Thyroid gland (tissue), 4 donors: ENCODE measurements at regions not wholly inside any gene's neighbourhood (a gene's known extent, or its start where the extent isn't known, plus 50 kb on each side); places are given as distances from the start of the nearest gene placed in this dataset.
"Not testable (repeated sequence)": the region's sequence is repeated elsewhere in the genome, so short reads cannot be mapped to it uniquely, and the experiment has no call there.

Source experiments
- POLR2A ChIP-seq, 2 donors: fragments of 450-650 bp; IDR thresholded peaks; one replicate each; pipeline ENCODE4 v1.6.1; 2017; ENCODE audit warnings: antibody characterized with exemption in 2 of 2, mild to moderate bottlenecking in 2 of 2, moderate library complexity in 1 of 2
- TF ChIP-seq, protein P1 (sequence below), 6 experiments: fragments of 200-600 bp in 3 of 6; fragments of 450-650 bp in 3 of 6; sonication (generic) in 3 of 6; IDR thresholded peaks; one replicate each; pipeline ENCODE4 v1.5.1; 2016 to 2019; ENCODE audit warnings: antibody characterized with exemption in 6 of 6, mild to moderate bottlenecking in 2 of 6, inconsistent platforms in 1 of 6, moderate library complexity in 1 of 6

DNA sequence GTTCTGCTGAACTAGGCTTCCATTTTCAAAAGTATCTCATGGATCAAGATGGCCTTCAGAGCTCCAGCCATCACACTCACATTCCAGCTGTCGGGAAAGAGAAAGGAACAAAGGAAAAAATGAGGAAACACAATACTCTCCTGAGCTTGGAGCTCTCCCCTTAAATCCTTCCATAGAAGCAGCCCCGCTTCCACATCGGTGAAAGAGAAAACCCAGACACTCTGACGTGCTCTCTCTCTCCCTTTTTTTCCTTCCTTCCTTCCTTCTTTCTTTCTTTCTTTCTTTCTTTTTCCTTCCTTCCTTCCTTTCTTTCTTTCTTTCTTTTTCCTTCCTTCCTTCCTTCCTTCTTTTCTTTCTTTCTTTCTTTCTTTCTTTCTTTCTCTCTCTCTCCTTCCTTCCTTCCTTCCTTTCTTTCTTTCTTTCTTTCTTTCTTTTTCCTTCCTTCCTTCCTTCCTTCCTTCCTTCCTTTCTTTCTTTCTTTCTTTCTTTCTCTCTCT is 115.3 kb downstream of the TFAP2C start:
- TF ChIP-seq, protein P1, sequence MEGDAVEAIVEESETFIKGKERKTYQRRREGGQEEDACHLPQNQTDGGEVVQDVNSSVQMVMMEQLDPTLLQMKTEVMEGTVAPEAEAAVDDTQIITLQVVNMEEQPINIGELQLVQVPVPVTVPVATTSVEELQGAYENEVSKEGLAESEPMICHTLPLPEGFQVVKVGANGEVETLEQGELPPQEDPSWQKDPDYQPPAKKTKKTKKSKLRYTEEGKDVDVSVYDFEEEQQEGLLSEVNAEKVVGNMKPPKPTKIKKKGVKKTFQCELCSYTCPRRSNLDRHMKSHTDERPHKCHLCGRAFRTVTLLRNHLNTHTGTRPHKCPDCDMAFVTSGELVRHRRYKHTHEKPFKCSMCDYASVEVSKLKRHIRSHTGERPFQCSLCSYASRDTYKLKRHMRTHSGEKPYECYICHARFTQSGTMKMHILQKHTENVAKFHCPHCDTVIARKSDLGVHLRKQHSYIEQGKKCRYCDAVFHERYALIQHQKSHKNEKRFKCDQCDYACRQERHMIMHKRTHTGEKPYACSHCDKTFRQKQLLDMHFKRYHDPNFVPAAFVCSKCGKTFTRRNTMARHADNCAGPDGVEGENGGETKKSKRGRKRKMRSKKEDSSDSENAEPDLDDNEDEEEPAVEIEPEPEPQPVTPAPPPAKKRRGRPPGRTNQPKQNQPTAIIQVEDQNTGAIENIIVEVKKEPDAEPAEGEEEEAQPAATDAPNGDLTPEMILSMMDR (IDR thresholded peaks at IDR 0.05) = not testable (repeated sequence)
- not testable (repeated sequence) for TF ChIP-seq POLR2A (IDR thresholded peaks at IDR 0.05)
